ENCODE measurements at regions not wholly inside any gene's neighbourhood (a gene's known extent, or its start where the extent isn't known, plus 50 kb on each side); places are given as distances from the start of the nearest gene placed in this dataset.
A peak's percentile ranks its signal among the peaks of the same experiment; 100 is the strongest.

DNA sequence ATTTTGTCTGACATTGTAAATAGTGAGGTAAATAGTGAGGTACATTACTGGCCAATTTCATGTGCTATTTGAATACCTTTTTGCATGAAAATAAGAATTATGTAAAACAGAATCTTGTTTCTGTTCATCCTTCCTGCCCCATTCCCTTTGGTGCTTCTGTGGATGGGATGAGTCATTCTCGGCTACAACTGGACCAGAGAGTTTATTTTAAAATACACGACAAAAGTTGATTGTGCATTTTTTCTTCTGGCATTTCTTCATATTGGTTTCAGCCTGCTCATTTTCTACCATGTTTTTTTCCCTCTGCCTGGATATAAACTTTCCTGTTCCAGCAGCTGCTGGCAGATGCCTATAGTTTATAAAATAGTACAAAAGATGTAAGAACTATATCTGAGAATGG is 107.5 kb downstream of the CYSLTR2 start:
- no peak for DNase-seq
- H3K4me1 ChIP-seq, result no peaks in the 10 kb centered on the region
- no peak for TF ChIP-seq CTCF (IDR thresholded peaks at IDR 0.05; ENCODE audit: low read depth, low read length)

DNA sequence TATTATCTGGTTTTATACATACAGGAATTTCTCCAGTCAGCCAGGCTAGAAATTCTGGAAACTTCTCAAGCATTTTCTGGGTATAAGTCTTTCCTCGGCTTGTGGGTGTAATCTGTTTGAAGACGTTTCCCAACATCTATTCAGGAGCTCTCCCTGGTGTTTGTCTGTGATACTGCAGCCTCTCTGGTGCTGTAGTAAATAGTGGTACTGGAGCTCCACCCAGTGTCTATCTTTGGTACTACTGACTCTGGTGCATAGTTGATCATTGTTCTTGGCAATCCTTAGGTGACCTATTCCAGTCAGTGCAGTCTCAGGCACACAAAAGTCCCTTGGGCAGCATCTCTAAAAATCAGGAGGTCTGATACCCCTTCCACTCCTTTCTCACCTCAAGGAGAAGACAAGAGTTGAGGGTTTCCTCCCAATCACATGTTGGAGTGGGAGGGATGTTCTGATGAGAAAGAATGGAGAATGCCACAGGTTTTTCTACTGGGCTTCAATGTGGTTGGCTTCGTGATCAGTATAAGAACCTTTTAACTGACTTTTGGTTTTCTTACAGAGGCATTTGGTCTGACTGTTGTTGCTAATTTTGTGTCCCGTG is 115.5 kb downstream of the CYSLTR2 start:
- no peak overlapping the region for H3K4me3 ChIP-seq (ENCODE audit: low read depth, low read length)
- TF ChIP-seq CTCF (IDR thresholded peaks at IDR 0.05; ENCODE audit: low read depth, low read length), result peak; percentile 100
- peak; percentile 86 for DNase-seq

More for the DNA sequence above, 107.5 kb downstream of the CYSLTR2 start:
- H3K9me3 ChIP-seq, result no peaks in the 10 kb centered on the region; the same call in none of the 2 replicates
- H3K36me3 ChIP-seq, result no peaks in the 10 kb centered on the region
- H3K4me3 ChIP-seq (ENCODE audit: low read depth, low read length), result no peak overlapping the region
- H3K27me3 ChIP-seq, result no peaks in the 10 kb centered on the region

GRCh38 chr13:48770372-48770771 is 116.6 kb downstream of the CYSLTR2 start:
- DNase-seq, result no peak
- no peak overlapping the region for H3K4me3 ChIP-seq (ENCODE audit: low read depth, low read length)
- H3K4me1 ChIP-seq, result peaks cover 3% of the 10 kb centered on the region
- H3K9me3 ChIP-seq, result no peaks in the 10 kb centered on the region
- no peaks in the 10 kb centered on the region for H3K36me3 ChIP-seq
- no peaks in the 10 kb centered on the region for H3K27me3 ChIP-seq
- TF ChIP-seq CTCF (IDR thresholded peaks at IDR 0.05; ENCODE audit: low read depth, low read length), result no peak

More for the DNA sequence above, 115.5 kb downstream of the CYSLTR2 start:
- Histone ChIP-seq H3K36me3 (no peaks in the 10 kb centered on the region), H3K4me1 (peaks cover 3% of the 10 kb centered on the region), H3K27me3 (no peaks in the 10 kb centered on the region), H3K9me3 (no peaks in the 10 kb centered on the region)

- DNase-seq, result no peak
- no peak for TF ChIP-seq CTCF (IDR thresholded peaks at IDR 0.05; ENCODE audit: low read depth, low read length)
- Histone ChIP-seq H3K4me1 (peaks cover 3% of the 10 kb centered on the region), H3K27me3 (no peaks in the 10 kb centered on the region), H3K36me3 (no peaks in the 10 kb centered on the region), H3K9me3 (no peaks in the 10 kb centered on the region), H3K4me3 (ENCODE audit: low read depth, low read length) (no peak overlapping the region)
Measured at GRCh38 chr13:48772908-48773307, 119.2 kb downstream of the CYSLTR2 start.

DNA sequence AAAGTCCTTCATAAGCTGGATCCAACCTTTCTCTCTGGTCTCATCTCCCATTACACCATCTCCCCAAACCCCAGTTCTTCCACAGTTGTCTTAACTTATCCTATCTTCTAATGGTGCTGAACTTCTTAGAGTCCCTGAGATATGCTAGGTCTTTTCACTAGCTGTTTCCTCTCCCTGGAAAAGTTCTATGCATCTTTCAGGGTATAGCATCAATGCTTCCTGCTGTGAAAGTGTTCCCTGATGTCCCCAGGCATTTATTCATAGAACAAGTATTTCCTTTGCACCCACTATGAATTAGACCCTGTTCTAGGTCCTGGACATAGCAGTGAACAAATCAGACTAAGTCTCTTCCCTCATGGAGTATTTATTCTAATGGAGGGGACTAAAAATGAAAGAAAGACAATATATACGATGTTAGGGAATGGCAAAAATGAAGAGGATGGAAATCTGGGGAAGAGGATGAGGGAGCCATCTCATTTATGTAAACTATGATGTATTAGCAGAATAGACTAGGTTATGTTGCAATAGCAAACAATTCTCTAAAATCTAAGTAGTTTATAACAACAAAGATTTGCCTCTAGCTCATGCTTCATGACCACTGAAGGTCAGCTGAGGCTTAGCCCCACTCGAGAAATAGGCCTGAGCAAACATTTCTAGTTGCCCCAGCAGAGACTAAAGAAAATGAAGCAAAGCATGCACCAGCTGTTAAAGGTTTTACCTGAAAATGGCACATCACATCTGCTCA is 120.0 kb downstream of the CYSLTR2 start:
- no peaks in the 10 kb centered on the region for H3K9me3 ChIP-seq
- DNase-seq, result no peak
- H3K36me3 ChIP-seq, result no peaks in the 10 kb centered on the region
- no peak overlapping the region for H3K4me3 ChIP-seq (ENCODE audit: low read depth, low read length)
- TF ChIP-seq CTCF (IDR thresholded peaks at IDR 0.05; ENCODE audit: low read depth, low read length), result no peak
- no peaks in the 10 kb centered on the region for H3K27me3 ChIP-seq
- H3K4me1 ChIP-seq, result peaks cover 3% of the 10 kb centered on the region

DNA sequence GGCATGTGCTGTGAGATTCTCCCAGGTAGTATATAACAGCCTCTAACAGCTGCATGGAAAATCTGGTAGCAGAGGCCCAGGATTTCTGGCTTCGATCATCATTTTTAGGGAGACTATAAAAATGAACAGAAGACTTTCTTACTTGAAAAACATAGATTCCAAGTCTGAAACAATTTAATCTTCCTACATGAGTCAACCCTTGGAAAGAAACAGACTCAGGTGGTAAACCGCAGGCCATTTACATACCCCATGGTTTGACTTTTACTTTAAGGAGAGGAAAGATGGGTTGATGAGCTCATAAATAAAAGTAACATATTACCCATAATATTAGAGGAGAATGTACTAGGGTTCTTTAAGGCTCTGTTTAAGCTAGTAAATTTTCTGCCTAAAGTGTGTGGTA is 121.6 kb downstream of the CYSLTR2 start:
- Histone ChIP-seq H3K27me3 (no peaks in the 10 kb centered on the region), H3K9me3 (no peaks in the 10 kb centered on the region), H3K4me3 (ENCODE audit: low read depth, low read length) (no peak overlapping the region), H3K36me3 (no peaks in the 10 kb centered on the region), H3K4me1 (no peaks in the 10 kb centered on the region; the same call in 1 of the 2 replicates)
- no peak for TF ChIP-seq CTCF (IDR thresholded peaks at IDR 0.05; ENCODE audit: low read depth, low read length)
- no peak for DNase-seq
